Mesothelial cell of epicardium (in vitro differentiated cells): ENCODE measurements at regions not wholly inside any gene's neighbourhood (a gene's known extent, or its start where the extent isn't known, plus 50 kb on each side); places are given as distances from the start of the nearest gene placed in this dataset.

Source experiments
- DNase-seq, 2 experiments: peaks; one replicate each; pipeline ENCODE4 v3.0.0; 2021; ENCODE audit warnings: low spot score in 2 of 2; ENCODE audit not compliant: unreplicated experiment in 2 of 2
- H3K27ac Mint-ChIP-seq: 2 replicates; pipeline ENCODE4 v1.8.0; 2021; ENCODE audit warnings: mixed read lengths
- H3K27me3 Mint-ChIP-seq: 2 replicates; pipeline ENCODE4 v1.8.0; 2021; ENCODE audit warnings: low read depth, mixed read lengths
- H3K36me3 Mint-ChIP-seq: 2 replicates; pipeline ENCODE4 v1.8.0; 2021; ENCODE audit warnings: mixed read lengths
- H3K4me1 Mint-ChIP-seq: 2 replicates; pipeline ENCODE4 v1.8.0; 2021; ENCODE audit warnings: mixed read lengths
- H3K4me3 Mint-ChIP-seq: 2 replicates; pipeline ENCODE4 v1.8.0; 2021; ENCODE audit warnings: mild to moderate bottlenecking, moderate library complexity, mixed read lengths
- H3K9me3 Mint-ChIP-seq: 2 replicates; pipeline ENCODE4 v1.8.0; 2021; ENCODE audit warnings: mixed read lengths
- CTCF ChIP-seq: fragments of 200-600 bp; sonication (generic); IDR thresholded peaks from one replicate; pipeline ENCODE4 v1.5.0; 2021; ENCODE audit warnings: antibody characterized with exemption; ENCODE audit not compliant: unreplicated experiment

- TF ChIP-seq CTCF = no peak
- no peak overlapping the region for H3K4me3 Mint-ChIP-seq
- DNase-seq = no peak
- H3K9me3 Mint-ChIP-seq = no peaks in the 10 kb centered on the region
- peaks cover 3% of the 10 kb centered on the region for H3K4me1 Mint-ChIP-seq
- H3K27me3 Mint-ChIP-seq = no peaks in the 10 kb centered on the region
- H3K36me3 Mint-ChIP-seq = no peaks in the 10 kb centered on the region
- H3K27ac Mint-ChIP-seq = no peak overlapping the region
These were observed 621.8 kb downstream of the BCKDHB start for GRCh38 chr6:80728101-80728750.

- DNase-seq = no peak
These were observed 618.9 kb downstream of the BCKDHB start for GRCh38 chr6:80725156-80725930.

DNA sequence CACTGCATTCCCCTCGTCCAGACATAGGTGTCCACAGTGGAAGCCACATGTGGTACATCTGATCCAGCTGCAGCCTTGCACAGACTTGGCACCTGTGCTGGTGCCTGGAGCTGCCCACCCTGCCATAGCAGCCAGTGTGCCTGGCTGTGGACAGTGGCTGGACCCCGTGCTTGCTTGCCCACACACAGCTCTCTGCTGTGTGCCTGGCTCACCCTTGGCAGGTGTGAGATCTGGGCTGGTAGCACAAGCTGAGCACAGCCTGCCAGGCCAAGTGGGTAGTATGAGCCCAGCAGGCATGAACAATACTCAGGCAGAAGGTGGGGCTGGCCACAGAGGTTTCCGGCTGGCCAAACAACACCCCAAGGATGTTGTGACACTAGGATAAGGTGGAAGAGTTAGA is 614.4 kb downstream of the BCKDHB start:
- TF ChIP-seq CTCF = no peak
- no peak for DNase-seq
- Mint-ChIP-seq H3K4me1 (no peaks in the 10 kb centered on the region), H3K27me3 (no peaks in the 10 kb centered on the region), H3K9me3 (no peaks in the 10 kb centered on the region), H3K36me3 (no peaks in the 10 kb centered on the region), H3K4me3 (no peak overlapping the region), H3K27ac (no peak overlapping the region)

More at GRCh38 chr6:80725156-80725930, 618.9 kb downstream of the BCKDHB start:
- no peaks in the 10 kb centered on the region for H3K4me1 Mint-ChIP-seq
- H3K9me3 Mint-ChIP-seq = no peaks in the 10 kb centered on the region
- TF ChIP-seq CTCF = no peak
- H3K36me3 Mint-ChIP-seq = no peaks in the 10 kb centered on the region
- no peaks in the 10 kb centered on the region for H3K27me3 Mint-ChIP-seq
- H3K27ac Mint-ChIP-seq = no peak overlapping the region
- H3K4me3 Mint-ChIP-seq = no peak overlapping the region

- H3K27ac Mint-ChIP-seq = no peak overlapping the region
- no peak for DNase-seq
- no peaks in the 10 kb centered on the region for H3K36me3 Mint-ChIP-seq
- TF ChIP-seq CTCF = no peak
- H3K27me3 Mint-ChIP-seq = no peaks in the 10 kb centered on the region
- no peaks in the 10 kb centered on the region for H3K4me1 Mint-ChIP-seq
- no peak overlapping the region for H3K4me3 Mint-ChIP-seq
- no peaks in the 10 kb centered on the region for H3K9me3 Mint-ChIP-seq
These were observed 608.0 kb downstream of the BCKDHB start for GRCh38 chr6:80714513-80714912.

- Mint-ChIP-seq H3K4me1 (no peaks in the 10 kb centered on the region), H3K27me3 (no peaks in the 10 kb centered on the region), H3K4me3 (no peak overlapping the region), H3K36me3 (peaks cover 1% of the 10 kb centered on the region), H3K27ac (no peak overlapping the region), H3K9me3 (peaks cover 34% of the 10 kb centered on the region)
- no peak for DNase-seq
- TF ChIP-seq CTCF = no peak
These were observed 592.0 kb downstream of the BCKDHB start for GRCh38 chr6:80698459-80698858.
